Cardiac muscle cell (in vitro differentiated cells and primary cell): ENCODE measurements at regions not wholly inside any gene's neighbourhood (a gene's known extent, or its start where the extent isn't known, plus 50 kb on each side); places are given as distances from the start of the nearest gene placed in this dataset.
"Not testable (repeated sequence)": the region's sequence is repeated elsewhere in the genome, so short reads cannot be mapped to it uniquely, and the experiment has no call there.

Experiments
- DNase-seq, 2 donors: peaks; one replicate each; pipeline versions ENCODE4 v3.0.0 to v3.0.0-alpha.2; 2010 to 2017; ENCODE audit warnings: low read depth in 1 of 2, low spot score in 1 of 2
- H3K27ac ChIP-seq: fragments of 200-600 bp; sonication (generic); 2 replicates; pipeline ENCODE4 v1.5.1; 2016
- H3K27me3 ChIP-seq: fragments of 200-600 bp; sonication (generic); 2 replicates; pipeline ENCODE4 v1.6.0; 2016; ENCODE audit warnings: control low read depth
- H3K36me3 ChIP-seq: fragments of 200-600 bp; sonication (generic); 2 replicates; pipeline ENCODE4 v1.5.1; 2016; ENCODE audit warnings: control low read depth
- H3K4me1 ChIP-seq: fragments of 200-600 bp; sonication (generic); 2 replicates; pipeline ENCODE4 v1.8.1; 2017; ENCODE audit warnings: low read depth, mild to moderate bottlenecking, mixed run types
- H3K4me3 ChIP-seq: fragments of 200-600 bp; sonication (generic); 2 replicates; pipeline ENCODE4 v1.5.1; 2016; ENCODE audit warnings: mild to moderate bottlenecking
- H3K9me3 ChIP-seq: fragments of 200-600 bp; sonication (generic); 2 replicates; pipeline ENCODE4 v1.5.1; 2017; ENCODE audit warnings: low read depth, mild to moderate bottlenecking, control low read depth
- CTCF ChIP-seq: IDR thresholded peaks from 2 replicates; pipeline ENCODE4 v1.5.1; 2012; ENCODE audit warnings: low read depth, mild to moderate bottlenecking, low read length

GRCh38 chr1:121522061-121522759, 337.4 kb downstream of the SRGAP2C start:
- no peak for DNase-seq
- Histone ChIP-seq H3K4me1 (no peaks in the 10 kb centered on the region), H3K9me3 (no peaks in the 10 kb centered on the region), H3K27me3 (peaks cover 3% of the 10 kb centered on the region), H3K27ac (no peak overlapping the region), H3K4me3 (no peak overlapping the region), H3K36me3 (no peaks in the 10 kb centered on the region)
- TF ChIP-seq CTCF: no peak

- not testable (repeated sequence) for H3K9me3 ChIP-seq, H3K4me3 ChIP-seq, H3K36me3 ChIP-seq, H3K4me1 ChIP-seq, H3K27ac ChIP-seq, H3K27me3 ChIP-seq, DNase-seq
Observed at GRCh38 chr1:121523112-121523511, 338.3 kb downstream of the SRGAP2C start.

DNA sequence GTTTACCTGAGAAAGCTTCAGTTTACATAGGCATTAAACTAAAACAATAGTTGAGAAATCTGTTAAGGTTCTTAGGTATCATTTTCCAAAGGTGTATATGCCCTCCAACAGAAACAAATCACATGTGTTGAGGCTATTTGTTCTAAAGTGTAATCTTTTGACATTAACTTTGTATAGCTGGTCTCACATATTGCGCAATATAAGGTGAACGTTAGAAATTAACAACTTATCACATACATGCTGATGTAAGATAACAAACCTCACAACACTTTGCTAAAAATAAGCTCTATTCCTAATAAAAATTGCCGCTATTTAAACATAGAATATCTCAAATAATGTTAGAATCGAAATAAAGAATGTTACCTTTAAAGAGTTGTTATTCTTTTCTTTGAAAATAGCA, 340.6 kb downstream of the SRGAP2C start:
- TF ChIP-seq CTCF: no peak
- Histone ChIP-seq H3K4me3 (no peak overlapping the region), H3K4me1 (no peaks in the 10 kb centered on the region), H3K36me3 (no peaks in the 10 kb centered on the region), H3K27me3 (peaks cover 3% of the 10 kb centered on the region), H3K9me3 (no peaks in the 10 kb centered on the region), H3K27ac (no peak overlapping the region)
- no peak for DNase-seq

DNA sequence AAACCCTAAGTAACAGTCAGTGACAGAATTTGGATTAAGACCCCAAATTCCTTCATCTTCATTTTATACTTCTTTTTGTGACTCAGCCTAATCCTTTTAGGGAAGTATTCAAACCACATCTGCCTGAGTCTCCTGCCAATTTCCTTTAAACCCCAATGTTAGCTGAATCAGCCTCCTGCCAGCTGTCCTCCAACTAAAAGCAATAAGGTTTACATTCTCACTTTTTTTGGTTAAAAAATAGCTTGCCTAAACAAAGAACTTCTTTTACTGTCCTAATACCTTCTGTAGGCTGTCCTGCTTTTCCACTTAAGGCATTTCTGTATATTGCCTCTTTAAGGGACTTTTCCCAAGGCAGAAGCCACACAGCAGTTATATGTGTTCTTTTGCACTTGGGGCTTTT, 344.2 kb downstream of the SRGAP2C start:
- not testable (repeated sequence) for H3K4me1 ChIP-seq, H3K27me3 ChIP-seq, H3K36me3 ChIP-seq, H3K4me3 ChIP-seq, DNase-seq, H3K27ac ChIP-seq, H3K9me3 ChIP-seq

- not testable (repeated sequence) for H3K36me3 ChIP-seq, H3K4me3 ChIP-seq, H3K9me3 ChIP-seq, H3K27ac ChIP-seq, H3K27me3 ChIP-seq, H3K4me1 ChIP-seq, DNase-seq
Observed at GRCh38 chr1:121530026-121530425, 345.3 kb downstream of the SRGAP2C start.

DNA sequence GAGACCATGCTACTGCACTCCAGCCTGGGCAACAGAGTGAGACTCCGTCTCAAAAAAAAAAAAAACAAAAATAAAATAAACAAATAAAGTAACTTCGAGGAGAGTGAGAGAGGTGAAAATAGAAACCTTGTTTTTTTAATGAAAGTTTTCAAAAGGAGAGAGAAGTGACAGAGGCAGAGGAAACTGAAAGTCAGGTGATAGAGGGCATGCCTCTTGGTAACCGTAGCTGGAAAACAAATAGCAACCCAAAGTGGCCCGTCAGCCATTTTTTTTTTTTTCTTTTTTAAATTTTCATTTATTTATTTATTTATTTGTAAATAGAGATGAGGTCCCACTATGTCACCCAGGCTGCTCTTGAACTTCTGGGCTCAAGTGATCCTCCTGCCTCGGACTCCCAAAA, 347.0 kb downstream of the SRGAP2C start:
- not testable (repeated sequence) for DNase-seq, H3K4me1 ChIP-seq, H3K4me3 ChIP-seq, H3K36me3 ChIP-seq, H3K9me3 ChIP-seq, H3K27me3 ChIP-seq, H3K27ac ChIP-seq

DNA sequence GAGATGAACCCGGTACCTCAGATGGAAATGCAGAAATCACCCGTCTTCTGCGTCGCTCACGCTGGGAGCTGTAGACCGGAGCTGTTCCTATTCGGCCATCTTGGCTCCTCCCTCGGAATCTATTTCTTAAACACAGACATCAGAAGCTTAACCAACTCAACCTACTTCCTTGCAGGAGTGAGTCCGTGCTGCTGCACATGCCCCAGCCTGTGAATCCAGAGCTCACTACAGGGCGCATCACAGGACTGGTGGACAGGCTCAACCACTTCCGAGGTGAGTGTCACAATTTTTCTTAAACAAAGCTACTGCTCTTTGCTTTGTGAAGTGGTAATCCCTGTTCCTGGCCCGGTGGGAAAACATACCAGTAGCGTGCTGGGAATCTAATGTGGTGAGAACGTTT, 353.4 kb downstream of the SRGAP2C start:
- H3K36me3 ChIP-seq, H3K27me3 ChIP-seq, H3K4me1 ChIP-seq, H3K4me3 ChIP-seq, H3K9me3 ChIP-seq, H3K27ac ChIP-seq, DNase-seq: not testable (repeated sequence)

DNA sequence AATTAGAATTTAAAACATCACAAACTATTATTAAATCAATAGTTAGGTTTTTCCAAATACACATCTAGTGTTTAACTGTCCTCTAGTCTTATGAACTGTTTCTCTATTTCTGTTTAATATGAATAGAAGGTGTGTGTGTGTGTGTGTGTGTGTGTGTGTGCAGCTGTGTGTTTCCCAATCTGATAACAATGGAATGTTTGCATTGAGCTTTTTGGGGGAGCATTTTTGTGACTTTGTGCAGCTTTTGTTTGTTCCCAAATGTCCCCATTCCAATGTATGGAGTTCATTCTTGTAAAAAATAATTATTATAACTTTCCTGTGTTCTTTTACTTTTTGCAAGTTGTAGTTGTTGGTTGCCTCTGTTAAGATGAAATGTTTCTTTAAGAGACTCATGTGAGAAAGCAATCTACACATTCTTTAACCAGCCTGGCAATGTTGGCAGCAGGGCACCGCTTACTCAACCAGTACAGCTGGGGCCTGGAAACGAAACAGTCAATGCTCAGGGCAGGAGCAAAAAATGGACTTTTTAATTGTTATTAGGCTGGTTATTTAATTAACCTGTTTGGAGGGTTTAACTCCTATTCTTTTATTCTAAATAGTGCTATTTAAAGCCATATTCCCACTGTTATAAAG, 354.3 kb downstream of the SRGAP2C start:
- no peak for TF ChIP-seq CTCF
- DNase-seq: no peak
- H3K4me3 ChIP-seq: no peak overlapping the region

DNA sequence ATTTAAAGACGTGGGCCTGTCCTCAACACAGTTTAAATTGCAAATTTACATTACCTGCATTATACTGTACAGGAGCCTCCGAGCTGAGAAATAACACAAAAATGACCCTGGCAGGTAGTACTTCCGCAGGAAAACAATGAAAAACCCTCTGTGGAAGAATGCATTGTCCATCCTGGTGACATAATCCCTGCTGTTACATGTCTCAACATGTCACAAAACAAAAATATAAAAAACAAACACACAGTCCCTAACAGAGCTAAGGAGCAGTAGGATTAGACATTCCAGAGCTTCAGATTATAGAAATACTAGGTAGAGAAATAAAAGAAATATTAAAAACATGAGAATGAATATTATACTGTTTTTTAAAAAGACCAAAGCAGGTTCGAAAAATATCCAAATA, 359.2 kb downstream of the SRGAP2C start:
- H3K4me3 ChIP-seq, H3K4me1 ChIP-seq, H3K9me3 ChIP-seq, DNase-seq, H3K27me3 ChIP-seq, H3K36me3 ChIP-seq, H3K27ac ChIP-seq: not testable (repeated sequence)

More for the DNA sequence above, 354.3 kb downstream of the SRGAP2C start:
- no peaks in the 10 kb centered on the region for H3K4me1 ChIP-seq
- no peaks in the 10 kb centered on the region for H3K36me3 ChIP-seq
- no peak overlapping the region for H3K27ac ChIP-seq
- H3K27me3 ChIP-seq: no peaks in the 10 kb centered on the region
- no peaks in the 10 kb centered on the region for H3K9me3 ChIP-seq
